ENCODE measurements at regions not wholly inside any gene's neighbourhood (a gene's known extent, or its start where the extent isn't known, plus 50 kb on each side); places are given as distances from the start of the nearest gene placed in this dataset.

GRCh38 chr5:111635916-111636570 lies 121.0 kb downstream of the NREP start:
- DNase-seq (ENCODE audit: extremely low spot score): no peak
- ChIA-PET CTCF (no interaction called here), POLR2A (no interaction called here)
- TF ChIP-seq NFRKB (IDR thresholded peaks at IDR 0.05): no peak
- TF ChIP-seq ELF4 (IDR thresholded peaks at IDR 0.05): no peak
- no peak for TF ChIP-seq TARDBP (IDR thresholded peaks at IDR 0.05)
- no peak for TF ChIP-seq PKNOX1 (IDR thresholded peaks at IDR 0.05)
- no peak for TF ChIP-seq HDGF (IDR thresholded peaks at IDR 0.05; ENCODE audit: borderline replicate concordance)
- TF ChIP-seq FOXM1 (IDR thresholded peaks at IDR 0.05; ENCODE audit: borderline replicate concordance): no peak
- no peak for TF ChIP-seq LEF1 (IDR thresholded peaks at IDR 0.05; ENCODE audit: borderline replicate concordance)
- no peak for TF ChIP-seq FOXK2 (IDR thresholded peaks at IDR 0.05)
- no peak for TF ChIP-seq BHLHE40 (IDR thresholded peaks at IDR 0.05; ENCODE audit: borderline replicate concordance)
- TF ChIP-seq CTBP1 (IDR thresholded peaks at IDR 0.05; ENCODE audit: borderline replicate concordance): no peak
- no peak for TF ChIP-seq SP1 (IDR thresholded peaks at IDR 0.05)
- no peak for TF ChIP-seq ARNT (IDR thresholded peaks at IDR 0.05)
- TF ChIP-seq L3MBTL2 (conservative IDR thresholded peaks at IDR 0.05): no peak
- TF ChIP-seq FOXA1 (IDR thresholded peaks at IDR 0.05): no peak
- no peak for TF ChIP-seq ZNF384 (IDR thresholded peaks at IDR 0.05)
- no peak for TF ChIP-seq SUZ12 (IDR thresholded peaks at IDR 0.05)

GRCh38 chr5:111635151-111635902 lies 121.7 kb downstream of the NREP start:
- ChIA-PET POLR2A (no interaction called here), CTCF (interaction anchor here (0.6 kb wide), 1 partner anchor 423 kb away, joined by 3 read pairs; no protein-coding TSS in a partner anchor)
- DNase-seq (ENCODE audit: extremely low spot score): no peak
- TF ChIP-seq HDGF (IDR thresholded peaks at IDR 0.05; ENCODE audit: borderline replicate concordance): no peak

- DNase-seq (ENCODE audit: extremely low spot score): no peak
- ChIA-PET POLR2A (no interaction called here), CTCF (no interaction called here)
- no peak for TF ChIP-seq ELF4 (IDR thresholded peaks at IDR 0.05)
- no peak for TF ChIP-seq CTBP1 (IDR thresholded peaks at IDR 0.05; ENCODE audit: borderline replicate concordance)
- no peak for TF ChIP-seq FOXM1 (IDR thresholded peaks at IDR 0.05; ENCODE audit: borderline replicate concordance)
- no peak for TF ChIP-seq FOXK2 (IDR thresholded peaks at IDR 0.05)
- no peak for TF ChIP-seq PKNOX1 (IDR thresholded peaks at IDR 0.05)
- no peak for TF ChIP-seq ZNF384 (IDR thresholded peaks at IDR 0.05)
- TF ChIP-seq FOXA1 (IDR thresholded peaks at IDR 0.05): no peak
- no peak for TF ChIP-seq NFRKB (IDR thresholded peaks at IDR 0.05)
- no peak for TF ChIP-seq SP1 (IDR thresholded peaks at IDR 0.05)
Observed at GRCh38 chr5:111631328-111631727, 119.0 kb upstream of the STARD4 start.

- TF ChIP-seq SP1 (IDR thresholded peaks at IDR 0.05) (no peak), CTBP1 (IDR thresholded peaks at IDR 0.05; ENCODE audit: borderline replicate concordance) (no peak), ELF4 (IDR thresholded peaks at IDR 0.05) (no peak), ZNF384 (IDR thresholded peaks at IDR 0.05) (no peak), FOXA1 (IDR thresholded peaks at IDR 0.05) (no peak), TARDBP (IDR thresholded peaks at IDR 0.05) (no peak), HDGF (IDR thresholded peaks at IDR 0.05; ENCODE audit: borderline replicate concordance) (no peak), LEF1 (IDR thresholded peaks at IDR 0.05; ENCODE audit: borderline replicate concordance) (no peak), L3MBTL2 (conservative IDR thresholded peaks at IDR 0.05) (no peak), FOXM1 (IDR thresholded peaks at IDR 0.05; ENCODE audit: borderline replicate concordance) (no peak), FOXK2 (IDR thresholded peaks at IDR 0.05) (no peak), NFRKB (IDR thresholded peaks at IDR 0.05) (no peak)
- ChIA-PET CTCF (no interaction called here), POLR2A (no interaction called here)
- DNase-seq (ENCODE audit: extremely low spot score): no peak
Observed at GRCh38 chr5:111628901-111629300, 116.6 kb upstream of the STARD4 start.

- no peak for TF ChIP-seq HDGF (IDR thresholded peaks at IDR 0.05; ENCODE audit: borderline replicate concordance)
- TF ChIP-seq L3MBTL2 (conservative IDR thresholded peaks at IDR 0.05): no peak
- no peak for TF ChIP-seq FOXK2 (IDR thresholded peaks at IDR 0.05)
- no peak for TF ChIP-seq FOXA1 (IDR thresholded peaks at IDR 0.05)
- no peak for TF ChIP-seq CTBP1 (IDR thresholded peaks at IDR 0.05; ENCODE audit: borderline replicate concordance)
- TF ChIP-seq ELF4 (IDR thresholded peaks at IDR 0.05): no peak
- TF ChIP-seq ARNT (IDR thresholded peaks at IDR 0.05): no peak
- no peak for TF ChIP-seq BHLHE40 (IDR thresholded peaks at IDR 0.05; ENCODE audit: borderline replicate concordance)
- no peak for TF ChIP-seq PKNOX1 (IDR thresholded peaks at IDR 0.05)
- TF ChIP-seq ZNF384 (IDR thresholded peaks at IDR 0.05): no peak
- no peak for TF ChIP-seq LEF1 (IDR thresholded peaks at IDR 0.05; ENCODE audit: borderline replicate concordance)
- no peak for TF ChIP-seq NFRKB (IDR thresholded peaks at IDR 0.05)
- TF ChIP-seq SUZ12 (IDR thresholded peaks at IDR 0.05): no peak
- TF ChIP-seq SP1 (IDR thresholded peaks at IDR 0.05): no peak
- TF ChIP-seq FOXM1 (IDR thresholded peaks at IDR 0.05; ENCODE audit: borderline replicate concordance): no peak
- TF ChIP-seq TARDBP (IDR thresholded peaks at IDR 0.05): no peak
- CTCF ChIA-PET: no interaction called here
Observed at GRCh38 chr5:111627862-111628261, 115.5 kb upstream of the STARD4 start.

More at GRCh38 chr5:111627862-111628261, 115.5 kb upstream of the STARD4 start:
- DNase-seq (ENCODE audit: extremely low spot score): no peak
- POLR2A ChIA-PET: no interaction called here
